GM12878 (cell line): ENCODE measurements at regions not wholly inside any gene's neighbourhood (a gene's known extent, or its start where the extent isn't known, plus 50 kb on each side); places are given as distances from the start of the nearest gene placed in this dataset.

Experiments
- ATAC-seq: fragments of 200-7000 bp; cut with Tn5 transposase; 3 replicates; pipeline ENCODE4 v1.9.1; 2020; ENCODE audit warnings: mild to moderate bottlenecking, moderate library complexity
- BruUV-seq: library from RNA; stranded (reverse); fragments of 400-500 nt; replicated peaks from 2 replicates; lab custom pipeline; 2021; lab: Mats Ljungman, UMichigan
- CTCF ChIA-PET: fragments of 300-600 bp; sonication (Branson Sonifier 250); formaldehyde crosslinking; extraction: SDS; loops from one replicate; lab custom pipeline; 2021; ENCODE audit warnings: inconsistent platforms; lab: Yijun Ruan, JAX
- POLR2A ChIA-PET: fragments of 350-600 bp; formaldehyde crosslinking; extraction: SDS; loops from one replicate; lab custom pipeline; 2021; ENCODE audit warnings: inconsistent platforms; lab: Charles Lee
- RAD21 ChIA-PET: fragments of 300-600 bp; sonication (Branson Sonifier 250); formaldehyde crosslinking; loops from one replicate; lab custom pipeline; 2023; ENCODE audit warnings: antibody characterized with exemption; ENCODE audit not compliant: unreplicated experiment; lab: Charles Lee
- SMC1A ChIA-PET: fragments of 300-600 bp; sonication (Branson Sonifier 250); formaldehyde crosslinking; loops from one replicate; lab custom pipeline; 2023; ENCODE audit not compliant: unreplicated experiment, uncharacterized antibody; lab: Charles Lee
- DNase-seq: peaks from one replicate; pipeline ENCODE4 v3.0.0-alpha.2; 2011; ENCODE audit warnings: low read depth, low spot score
- FAIRE-seq: peaks from 3 replicates; lab custom pipeline; 2011; peaks lifted over from hg19 to GRCh38; lab: Jason Lieb, UNC
- H2AFZ ChIP-seq: 2 replicates; pipeline ENCODE4 v1.6.0; 2011; ENCODE audit warnings: low read depth, low read length, control low read depth; ENCODE audit not compliant: control insufficient read depth
- H3K27ac ChIP-seq: 2 replicates; pipeline ENCODE4 v1.5.1; 2011; ENCODE audit warnings: control low read depth; ENCODE audit not compliant: control insufficient read depth, insufficient read depth
- H3K27me3 ChIP-seq, 2 experiments: replicated peaks in 1 of 2; 2 replicates each; pipeline versions ENCODE4 v1.6.0 to v1.6.1; 2011; ENCODE audit warnings: low read length in 1 of 2; ENCODE audit not compliant: control insufficient read depth in 2 of 2, insufficient read depth in 2 of 2
- H3K36me3 ChIP-seq, 2 experiments: 2 replicates each; pipeline ENCODE4 v1.5.1; 2011; ENCODE audit warnings: low read length in 1 of 2; ENCODE audit not compliant: control insufficient read depth in 2 of 2, insufficient read depth in 2 of 2
- H3K4me1 ChIP-seq: 2 replicates; pipeline ENCODE4 v1.6.1; 2011; ENCODE audit warnings: mild to moderate bottlenecking, low read length, moderate library complexity, mixed read lengths; ENCODE audit not compliant: control insufficient read depth, insufficient read depth
- H3K4me2 ChIP-seq: 2 replicates; pipeline ENCODE4 v1.6.0; 2011; ENCODE audit warnings: control low read depth; ENCODE audit not compliant: control insufficient read depth, insufficient read depth
- H3K4me3 ChIP-seq: fragments of 200-600 bp; sonication (generic); 2 replicates; pipeline ENCODE4 v1.5.1; 2016
- H3K79me2 ChIP-seq: 2 replicates; pipeline ENCODE4 v1.6.0; 2011; ENCODE audit warnings: low read length; ENCODE audit not compliant: control insufficient read depth, insufficient read depth
- H3K9ac ChIP-seq: 2 replicates; pipeline ENCODE4 v1.8.0; 2011; ENCODE audit warnings: low read length, control low read depth, mixed read lengths; ENCODE audit not compliant: control insufficient read depth, insufficient read depth
- H3K9me3 ChIP-seq: replicated peaks from 3 replicates; pipeline ENCODE4 v1.5.1; 2011; ENCODE audit warnings: mild to moderate bottlenecking, low read length; ENCODE audit not compliant: control insufficient read depth, insufficient read depth
- H4K20me1 ChIP-seq: 2 replicates; pipeline ENCODE4 v1.6.0; 2011; ENCODE audit not compliant: control insufficient read depth, insufficient read depth
- BMI1 ChIP-seq: fragments of 450-650 bp; IDR thresholded peaks from 2 replicates; pipeline ENCODE4 v1.6.1; 2016; ENCODE audit warnings: mild to moderate bottlenecking, moderate library complexity, borderline replicate concordance
- CHD1 ChIP-seq: IDR thresholded peaks from 2 replicates; pipeline ENCODE4 v1.6.1; 2012; ENCODE audit warnings: low read depth, low read length, improper control_type of control experiment
- CREB1 ChIP-seq: IDR thresholded peaks from 2 replicates; pipeline ENCODE4 v1.6.1; 2012; ENCODE audit warnings: low read depth, mild to moderate bottlenecking, inconsistent platforms
- EGR1 ChIP-seq, 2 experiments: IDR thresholded peaks; 1 replicate in 1 of 2; 2 replicates in 1 of 2; pipeline ENCODE4 v1.6.1; 2011 to 2012; ENCODE audit warnings: low read depth in 2 of 2, low read length in 2 of 2, borderline replicate concordance in 1 of 2, mild to moderate bottlenecking in 1 of 2, moderate library complexity in 1 of 2
- GATAD2B ChIP-seq: fragments of 450-650 bp; conservative IDR thresholded peaks from 2 replicates; pipeline ENCODE4 v1.6.1; 2017; ENCODE audit warnings: low read depth, mild to moderate bottlenecking, moderate library complexity
- KDM1A ChIP-seq: fragments of 200-600 bp; sonication (generic); IDR thresholded peaks from 2 replicates; pipeline ENCODE4 v1.6.1; 2016; ENCODE audit warnings: borderline replicate concordance
- NFYB ChIP-seq: IDR thresholded peaks from 2 replicates; pipeline ENCODE4 v1.6.1; 2011; ENCODE audit warnings: low read depth, mild to moderate bottlenecking, low read length, improper control_type of control experiment, moderate library complexity; ENCODE audit not compliant: insufficient read depth
- RBBP5 ChIP-seq: fragments of 200-600 bp; sonication (generic); conservative IDR thresholded peaks from 2 replicates; pipeline ENCODE4 v1.6.1; 2016
- SP1 ChIP-seq: IDR thresholded peaks from one replicate; pipeline ENCODE4 v1.6.1; 2011; ENCODE audit warnings: low read depth, low read length
- SPI1 ChIP-seq: IDR thresholded peaks from 2 replicates; pipeline ENCODE4 v1.6.1; 2011; ENCODE audit warnings: low read depth, mild to moderate bottlenecking, low read length, moderate library complexity, borderline replicate concordance; ENCODE audit not compliant: insufficient read depth
- SREBF1 ChIP-seq: IDR thresholded peaks from 2 replicates; pipeline ENCODE4 v1.6.1; 2012; ENCODE audit warnings: mild to moderate bottlenecking, low read length
- SUPT20H ChIP-seq: IDR thresholded peaks from 2 replicates; pipeline ENCODE4 v1.6.1; 2011; ENCODE audit warnings: low read depth, mild to moderate bottlenecking, low read length, moderate library complexity, borderline replicate concordance; ENCODE audit not compliant: control insufficient read depth
- TAF1 ChIP-seq: IDR thresholded peaks from 2 replicates; pipeline ENCODE4 v1.6.1; 2011; ENCODE audit warnings: mild to moderate bottlenecking, low read depth, low read length, borderline replicate concordance
- TCF12 ChIP-seq: IDR thresholded peaks from 2 replicates; pipeline ENCODE4 v1.6.1; 2011; ENCODE audit warnings: low read depth, mild to moderate bottlenecking, low read length
- WRNIP1 ChIP-seq: IDR thresholded peaks from 2 replicates; pipeline ENCODE4 v1.6.1; 2011; ENCODE audit warnings: low read depth, low read length, improper control_type of control experiment, borderline replicate concordance
- ZNF622 ChIP-seq: fragments of 450-650 bp; IDR thresholded peaks from 2 replicates; pipeline ENCODE4 v1.6.1; 2017; ENCODE audit warnings: mild to moderate bottlenecking, inconsistent platforms
- WGBS: methylation state at CpG from one replicate; pipeline ENCODE4 v1.1.6; 2016; ENCODE audit warnings: low lambda C conversion rate; ENCODE audit not compliant: insufficient replicate concordance, insufficient coverage; ENCODE audit errors: missing lambda C conversion rate; 5-methylcytosine and 5-hydroxymethylcytosine counted together
- in situ Hi-C: fragments of 300-500 bp; cut with MboI; formaldehyde crosslinking; loops from 9 replicates; pipeline ENCODE4 v1.14.3; 2018; ENCODE audit warnings: mixed read lengths
- intact Hi-C: fragments of 100-400 bp; cut with micrococcal nuclease; formaldehyde crosslinking; loops from one replicate; pipeline ENCODE4 v1.14.2; 2022; ENCODE audit not compliant: unreplicated experiment
- TF ChIP-seq, protein P1 (sequence below): fragments of 450-650 bp; IDR thresholded peaks from 2 replicates; pipeline ENCODE4 v1.6.1; 2016; ENCODE audit warnings: mild to moderate bottlenecking
- TF ChIP-seq, protein P2 (sequence below), 3 experiments: IDR thresholded peaks in 2 of 3; conservative IDR thresholded peaks in 1 of 3; 2 replicates each; pipeline ENCODE4 v1.5.1; 2011; ENCODE audit warnings: low read depth in 3 of 3, low read length in 3 of 3, mild to moderate bottlenecking in 3 of 3, control low read depth in 2 of 3, moderate library complexity in 2 of 3, inconsistent platforms in 1 of 3, mixed read lengths in 1 of 3; ENCODE audit not compliant: control insufficient read depth in 2 of 3, insufficient read depth in 1 of 3; ENCODE audit errors: extremely low read depth in 1 of 3
- TF ChIP-seq, protein P3 (sequence below): IDR thresholded peaks from 2 replicates; pipeline ENCODE4 v1.6.1; 2011; ENCODE audit warnings: borderline replicate concordance, low read depth, mild to moderate bottlenecking, moderate library complexity, mixed read lengths, low read length; ENCODE audit not compliant: insufficient read depth; ENCODE audit errors: extremely low read length

DNA sequence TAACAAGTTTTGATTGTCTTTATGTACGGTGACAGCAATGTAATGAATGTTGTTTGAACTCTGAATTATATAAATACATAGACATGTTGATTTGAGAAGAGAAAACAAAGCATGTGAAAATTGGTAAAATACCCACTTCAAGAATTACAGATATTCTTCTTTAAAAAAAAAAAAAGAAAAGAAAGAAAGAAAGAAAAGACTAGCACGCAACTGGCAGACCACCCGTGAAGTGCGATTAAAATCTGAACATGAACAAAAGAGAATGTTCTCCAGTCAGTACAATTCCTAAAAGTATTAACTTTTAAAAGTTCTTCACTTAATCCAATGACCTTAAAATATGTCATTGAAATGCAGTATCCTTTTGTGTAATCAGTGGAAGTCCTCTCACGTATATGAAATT, 434.9 kb downstream of the TFAP2A start:
- POLR2A ChIA-PET: interaction anchor here (0.6 kb wide), 1 partner anchor 981 kb away, joined by 3 read pairs; no protein-coding TSS in a partner anchor
- no peak for ATAC-seq
- intact Hi-C loops (no loop called here), in situ Hi-C loops (no loop called here)
- no peak for DNase-seq
- RAD21 ChIA-PET: no interaction called here
- no peaks in the 10 kb centered on the region for H3K4me1 ChIP-seq
- CTCF ChIA-PET: no interaction called here
- no peak overlapping the region for H3K4me2 ChIP-seq
- no peak overlapping the region for H3K4me3 ChIP-seq
- no peak for TF ChIP-seq NFYB
- TF ChIP-seq, protein P1, sequence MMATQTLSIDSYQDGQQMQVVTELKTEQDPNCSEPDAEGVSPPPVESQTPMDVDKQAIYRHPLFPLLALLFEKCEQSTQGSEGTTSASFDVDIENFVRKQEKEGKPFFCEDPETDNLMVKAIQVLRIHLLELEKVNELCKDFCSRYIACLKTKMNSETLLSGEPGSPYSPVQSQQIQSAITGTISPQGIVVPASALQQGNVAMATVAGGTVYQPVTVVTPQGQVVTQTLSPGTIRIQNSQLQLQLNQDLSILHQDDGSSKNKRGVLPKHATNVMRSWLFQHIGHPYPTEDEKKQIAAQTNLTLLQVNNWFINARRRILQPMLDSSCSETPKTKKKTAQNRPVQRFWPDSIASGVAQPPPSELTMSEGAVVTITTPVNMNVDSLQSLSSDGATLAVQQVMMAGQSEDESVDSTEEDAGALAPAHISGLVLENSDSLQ: no peak
- TF ChIP-seq CHD1: no peak
- TF ChIP-seq GATAD2B: no peak
- no peak for TF ChIP-seq SREBF1
- TF ChIP-seq WRNIP1: no peak
- no peak for TF ChIP-seq BMI1
- TF ChIP-seq, protein P2, sequence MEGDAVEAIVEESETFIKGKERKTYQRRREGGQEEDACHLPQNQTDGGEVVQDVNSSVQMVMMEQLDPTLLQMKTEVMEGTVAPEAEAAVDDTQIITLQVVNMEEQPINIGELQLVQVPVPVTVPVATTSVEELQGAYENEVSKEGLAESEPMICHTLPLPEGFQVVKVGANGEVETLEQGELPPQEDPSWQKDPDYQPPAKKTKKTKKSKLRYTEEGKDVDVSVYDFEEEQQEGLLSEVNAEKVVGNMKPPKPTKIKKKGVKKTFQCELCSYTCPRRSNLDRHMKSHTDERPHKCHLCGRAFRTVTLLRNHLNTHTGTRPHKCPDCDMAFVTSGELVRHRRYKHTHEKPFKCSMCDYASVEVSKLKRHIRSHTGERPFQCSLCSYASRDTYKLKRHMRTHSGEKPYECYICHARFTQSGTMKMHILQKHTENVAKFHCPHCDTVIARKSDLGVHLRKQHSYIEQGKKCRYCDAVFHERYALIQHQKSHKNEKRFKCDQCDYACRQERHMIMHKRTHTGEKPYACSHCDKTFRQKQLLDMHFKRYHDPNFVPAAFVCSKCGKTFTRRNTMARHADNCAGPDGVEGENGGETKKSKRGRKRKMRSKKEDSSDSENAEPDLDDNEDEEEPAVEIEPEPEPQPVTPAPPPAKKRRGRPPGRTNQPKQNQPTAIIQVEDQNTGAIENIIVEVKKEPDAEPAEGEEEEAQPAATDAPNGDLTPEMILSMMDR (IDR thresholded peaks at IDR 0.05 in 2 of 3, conservative IDR thresholded peaks at IDR 0.05 in 1 of 3; ENCODE audit: control insufficient read depth in 2 of 3, extremely low read depth in 1 of 3, insufficient read depth in 1 of 3, low read depth in 3 of 3, low read length in 3 of 3): no peak
- TF ChIP-seq TCF12: no peak
- TF ChIP-seq SP1: no peak
- no peak for TF ChIP-seq SUPT20H
- no peak for TF ChIP-seq KDM1A
- no peak for TF ChIP-seq SPI1
- TF ChIP-seq TAF1: no peak
- no peak for TF ChIP-seq EGR1 (IDR thresholded peaks at IDR 0.05; ENCODE audit: borderline replicate concordance in 1 of 2, low read depth in 2 of 2, low read length in 2 of 2)
- TF ChIP-seq CREB1: no peak
- TF ChIP-seq, protein P3, sequence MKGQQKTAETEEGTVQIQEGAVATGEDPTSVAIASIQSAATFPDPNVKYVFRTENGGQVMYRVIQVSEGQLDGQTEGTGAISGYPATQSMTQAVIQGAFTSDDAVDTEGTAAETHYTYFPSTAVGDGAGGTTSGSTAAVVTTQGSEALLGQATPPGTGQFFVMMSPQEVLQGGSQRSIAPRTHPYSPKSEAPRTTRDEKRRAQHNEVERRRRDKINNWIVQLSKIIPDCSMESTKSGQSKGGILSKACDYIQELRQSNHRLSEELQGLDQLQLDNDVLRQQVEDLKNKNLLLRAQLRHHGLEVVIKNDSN: no peak
- TF ChIP-seq ZNF622: no peak
- no peak for TF ChIP-seq RBBP5
- H4K20me1 ChIP-seq: no peaks in the 10 kb centered on the region
- WGBS: 54% methylated on average over 5 of the region's 5 CpGs
- H2AFZ ChIP-seq: no peak overlapping the region
- H3K36me3 ChIP-seq: no peaks in the 10 kb centered on the region
- H3K79me2 ChIP-seq: no peaks in the 10 kb centered on the region
- H3K9ac ChIP-seq: no peak overlapping the region
- SMC1A ChIA-PET: no interaction called here
- H3K9me3 ChIP-seq: no peaks in the 10 kb centered on the region
- BruUV-seq: no TSS peak
- H3K27ac ChIP-seq: no peak overlapping the region
- no peak for FAIRE-seq
- no peaks in the 10 kb centered on the region for H3K27me3 ChIP-seq
